ENCODE measurements at regions not wholly inside any gene's neighbourhood (a gene's known extent, or its start where the extent isn't known, plus 50 kb on each side); places are given as distances from the start of the nearest gene placed in this dataset.

GRCh38 chr12:127538316-127538715, 728.7 kb upstream of the TMEM132C start:
- Mint-ChIP-seq H3K36me3 (ENCODE audit: insufficient read depth in 1 of 3, low read depth in 3 of 3) (peaks cover 0 to 7% (median 2%) of the 10 kb centered on the region in 3 experiments; a peak in 2 of 7 replicates), H3K9me3 (peaks cover 6 to 8% of the 10 kb centered on the region in 2 experiments), H3K27me3 (ENCODE audit: low read depth) (no peaks in the 10 kb centered on the region), H3K4me3 (no peak overlapping the region; a peak in 1 of 5 replicates), H3K27ac (peak overlapping the region in 2 of 3 experiments; percentile 21 to 45; a peak in 1 of 7 replicates), H3K4me1 (peaks cover 15 to 22% of the 10 kb centered on the region in 2 experiments)
- Histone ChIP-seq H3K23me2 (ENCODE audit: insufficient read length, low read depth, low read length, poor library complexity, severe bottlenecking) (no peaks in the 10 kb centered on the region), H3K4me1 (ENCODE audit: insufficient read depth, low read length) (no peaks in the 10 kb centered on the region; the same call in 1 of the 2 replicates), H2BK12ac (ENCODE audit: insufficient read length, low read depth, low read length) (no peak overlapping the region), H3T11ph (ENCODE audit: low read length) (no peak overlapping the region), H2AK5ac (ENCODE audit: insufficient read length, low read length) (no peak overlapping the region), H4K8ac (replicated peaks; ENCODE audit: insufficient read length, low read depth, low read length) (no peak overlapping the region), H2AFZ (ENCODE audit: low read length) (no peak overlapping the region), H2BK5ac (ENCODE audit: insufficient read length, low read length) (no peak overlapping the region), H4K20me1 (ENCODE audit: control insufficient read depth, insufficient read depth, insufficient read length) (no peaks in the 10 kb centered on the region), H4K91ac (ENCODE audit: insufficient read length, low read depth, low read length) (no peak overlapping the region), H4K5ac (ENCODE audit: insufficient read length, low read depth, low read length) (no peak overlapping the region), H3K14ac (ENCODE audit: insufficient read depth, low read length) (no peak overlapping the region), H3K9me3 (ENCODE audit: control insufficient read depth, low read depth, low read length) (no peaks in the 10 kb centered on the region), H3K27ac (ENCODE audit: insufficient read length, low read depth, low read length) (no peak overlapping the region), H3K79me2 (ENCODE audit: insufficient read depth, low read length) (no peaks in the 10 kb centered on the region), H3K23ac (ENCODE audit: insufficient read length, low read depth, low read length) (no peak overlapping the region), H3K9ac (ENCODE audit: extremely low read depth, insufficient read length, low read length) (no peak overlapping the region), H3K4me2 (ENCODE audit: insufficient read depth, insufficient read length, low read length) (no peak overlapping the region), H2BK120ac (ENCODE audit: low read depth, low read length, poor library complexity, severe bottlenecking) (no peak overlapping the region), H2BK20ac (ENCODE audit: low read depth, low read length, poor library complexity, severe bottlenecking) (no peak overlapping the region), H3K18ac (ENCODE audit: insufficient read length, low read depth, low read length) (no peak overlapping the region), H3K4ac (ENCODE audit: low read depth, low read length) (no peak overlapping the region), H3K79me1 (ENCODE audit: insufficient read depth, low read depth, low read length, poor library complexity, severe bottlenecking) (no peaks in the 10 kb centered on the region), H3K27me3 (ENCODE audit: insufficient read depth, low read length) (no peaks in the 10 kb centered on the region), H2BK15ac (ENCODE audit: low read depth, low read length) (no peak overlapping the region), H3K56ac (ENCODE audit: insufficient read length, low read depth, low read length) (no peak overlapping the region)
- no peak for TF ChIP-seq CTCF (conservative IDR thresholded peaks at IDR 0.05)
- WGBS (ENCODE audit: extremely low coverage, insufficient read length, low lambda C conversion rate) = no CpG with 5 or more reads among the region's 3 CpGs
- DNase-seq = peak; percentile 43

Data from H9 (cell line).